Central memory CD8-positive, alpha-beta T cell (primary cell): ENCODE measurements at regions not wholly inside any gene's neighbourhood (a gene's known extent, or its start where the extent isn't known, plus 50 kb on each side); places are given as distances from the start of the nearest gene placed in this dataset.

Experiments used
- ATAC-seq: fragments of 150-1000 bp; cut with Tn5 transposase; replicated peaks from 2 replicates; pipeline ENCODE4 v1.10.0; 2022; ENCODE audit warnings: mild to moderate bottlenecking, moderate FRiP score, moderate number of reproducible peaks; ENCODE audit not compliant: poor library complexity, severe bottlenecking; ENCODE audit errors: extremely low read depth
- DNase-seq, 2 donors: peaks; one replicate each; pipeline ENCODE4 v3.0.0; 2021; ENCODE audit warnings: low spot score in 2 of 2
- H3K27ac Mint-ChIP-seq: one replicate; pipeline ENCODE4 v1.8.0; 2022; ENCODE audit warnings: low read depth, mild to moderate bottlenecking, moderate library complexity, mixed read lengths
- H3K27me3 Mint-ChIP-seq: one replicate; pipeline ENCODE4 v1.8.0; 2022; ENCODE audit warnings: mixed read lengths
- H3K36me3 Mint-ChIP-seq: one replicate; pipeline ENCODE4 v1.8.0; 2022; ENCODE audit warnings: mild to moderate bottlenecking, moderate library complexity, mixed read lengths; ENCODE audit not compliant: insufficient read depth
- H3K4me1 Mint-ChIP-seq: one replicate; pipeline ENCODE4 v1.8.0; 2022; ENCODE audit warnings: mixed read lengths
- H3K4me3 Mint-ChIP-seq: one replicate; pipeline ENCODE4 v1.8.0; 2022; ENCODE audit warnings: mild to moderate bottlenecking, moderate library complexity, mixed read lengths
- H3K9me3 Mint-ChIP-seq: one replicate; pipeline ENCODE4 v1.8.0; 2022; ENCODE audit warnings: mixed read lengths

DNA sequence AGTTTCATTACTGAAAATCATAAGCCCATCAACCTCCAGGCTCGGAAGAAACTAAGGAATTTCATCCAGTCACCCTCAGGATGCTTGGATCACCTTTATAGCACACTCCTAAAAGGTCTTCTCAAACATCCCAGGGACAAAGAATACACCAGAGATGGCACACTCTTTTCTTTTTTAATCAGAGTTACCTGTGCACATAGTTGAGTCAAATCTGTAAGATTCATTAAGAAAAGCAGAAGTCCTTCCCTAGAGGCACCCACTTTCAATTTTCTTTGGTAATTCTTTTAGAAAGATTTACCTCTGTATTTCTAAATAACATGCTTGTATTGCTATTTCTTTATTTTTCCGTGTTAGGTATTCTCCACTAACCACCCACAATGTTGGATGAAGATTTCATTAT is 50.6 kb upstream of the IL6 start:
- Mint-ChIP-seq H3K27me3 (peaks cover 13% of the 10 kb centered on the region), H3K9me3 (no peaks in the 10 kb centered on the region), H3K36me3 (peaks cover 4% of the 10 kb centered on the region), H3K4me1 (peaks cover 32% of the 10 kb centered on the region), H3K4me3 (no peak overlapping the region), H3K27ac (no peak overlapping the region)
- no peak for ATAC-seq
- DNase-seq: no peak

DNA sequence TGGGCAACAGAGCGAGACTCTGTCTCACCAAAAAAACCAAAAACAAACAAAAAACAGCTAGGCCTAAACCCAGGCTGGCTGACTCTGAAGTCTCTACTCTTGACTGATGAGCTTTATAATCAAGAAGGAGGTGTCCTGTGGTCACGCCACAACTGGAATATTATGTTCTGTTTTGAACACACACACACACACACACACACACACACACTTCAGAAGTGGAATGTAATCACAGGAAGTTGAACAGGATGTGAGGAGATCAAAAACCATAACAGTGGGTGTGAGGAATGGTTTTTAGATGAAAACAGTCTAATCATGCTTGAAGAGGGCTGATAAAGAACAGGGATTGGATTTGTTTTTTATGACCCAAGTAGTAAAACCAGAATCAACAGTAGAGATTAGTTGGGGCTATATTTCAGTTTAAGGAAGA is 51.1 kb upstream of the IL6 start:
- H3K4me1 Mint-ChIP-seq: peaks cover 32% of the 10 kb centered on the region
- ATAC-seq (peak; percentile 65), DNase-seq (no peak)
- H3K27me3 Mint-ChIP-seq: peaks cover 8% of the 10 kb centered on the region
- H3K4me3 Mint-ChIP-seq: no peak overlapping the region
- H3K9me3 Mint-ChIP-seq: no peaks in the 10 kb centered on the region
- no peak overlapping the region for H3K27ac Mint-ChIP-seq
- H3K36me3 Mint-ChIP-seq: peaks cover 4% of the 10 kb centered on the region

- Mint-ChIP-seq H3K9me3 (no peaks in the 10 kb centered on the region), H3K27me3 (peaks cover 3% of the 10 kb centered on the region), H3K4me1 (peaks cover 32% of the 10 kb centered on the region), H3K4me3 (no peak overlapping the region), H3K27ac (no peak overlapping the region), H3K36me3 (peaks cover 2% of the 10 kb centered on the region)
- no peak for DNase-seq
- no peak for ATAC-seq
Measured at GRCh38 chr7:22675421-22675820, 51.6 kb upstream of the IL6 start.

DNA sequence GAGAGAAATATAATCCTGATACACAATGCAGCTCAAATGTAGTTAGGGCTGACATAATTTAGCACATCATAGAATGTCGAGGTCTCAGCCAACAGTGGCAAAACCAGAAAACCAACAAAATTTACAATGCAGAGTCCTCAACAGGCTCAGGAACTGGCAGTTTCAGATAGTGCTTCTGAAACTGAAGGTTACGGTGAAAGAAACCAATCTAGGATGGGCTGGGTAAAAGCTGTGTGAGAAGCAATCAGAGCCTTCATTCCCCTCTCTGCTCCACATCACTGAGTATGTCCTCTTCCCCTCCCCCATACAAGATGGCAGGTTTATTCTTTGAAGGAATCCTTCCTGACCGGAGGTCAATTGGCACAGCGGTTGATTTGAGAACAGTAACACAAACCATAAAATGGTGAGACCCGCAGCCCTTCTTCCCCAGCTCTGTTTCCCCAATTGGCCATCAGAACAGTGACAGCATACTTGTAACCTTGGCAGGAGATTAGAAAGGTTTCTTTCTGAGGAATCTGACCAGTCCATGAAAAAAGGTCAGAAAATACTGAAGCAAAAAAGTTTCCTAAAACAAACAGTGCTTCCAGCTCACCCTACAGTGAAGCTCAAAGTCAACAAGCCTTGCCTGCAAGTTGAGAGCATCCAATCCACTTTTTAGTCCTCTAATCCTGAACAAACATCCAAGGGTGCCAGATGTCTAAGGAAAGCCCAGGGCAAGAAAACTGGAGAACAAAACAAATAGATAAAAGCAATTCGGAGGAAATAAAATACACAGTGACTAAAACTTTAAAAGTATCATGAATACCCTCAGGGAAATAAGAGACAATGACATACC is 53.9 kb upstream of the IL6 start:
- no peaks in the 10 kb centered on the region for H3K9me3 Mint-ChIP-seq
- H3K27me3 Mint-ChIP-seq: peaks cover 11% of the 10 kb centered on the region
- peaks cover 2% of the 10 kb centered on the region for H3K36me3 Mint-ChIP-seq
- peaks cover 31% of the 10 kb centered on the region for H3K4me1 Mint-ChIP-seq
- no peak for ATAC-seq
- H3K4me3 Mint-ChIP-seq: no peak overlapping the region
- no peak for DNase-seq
- H3K27ac Mint-ChIP-seq: no peak overlapping the region

DNA sequence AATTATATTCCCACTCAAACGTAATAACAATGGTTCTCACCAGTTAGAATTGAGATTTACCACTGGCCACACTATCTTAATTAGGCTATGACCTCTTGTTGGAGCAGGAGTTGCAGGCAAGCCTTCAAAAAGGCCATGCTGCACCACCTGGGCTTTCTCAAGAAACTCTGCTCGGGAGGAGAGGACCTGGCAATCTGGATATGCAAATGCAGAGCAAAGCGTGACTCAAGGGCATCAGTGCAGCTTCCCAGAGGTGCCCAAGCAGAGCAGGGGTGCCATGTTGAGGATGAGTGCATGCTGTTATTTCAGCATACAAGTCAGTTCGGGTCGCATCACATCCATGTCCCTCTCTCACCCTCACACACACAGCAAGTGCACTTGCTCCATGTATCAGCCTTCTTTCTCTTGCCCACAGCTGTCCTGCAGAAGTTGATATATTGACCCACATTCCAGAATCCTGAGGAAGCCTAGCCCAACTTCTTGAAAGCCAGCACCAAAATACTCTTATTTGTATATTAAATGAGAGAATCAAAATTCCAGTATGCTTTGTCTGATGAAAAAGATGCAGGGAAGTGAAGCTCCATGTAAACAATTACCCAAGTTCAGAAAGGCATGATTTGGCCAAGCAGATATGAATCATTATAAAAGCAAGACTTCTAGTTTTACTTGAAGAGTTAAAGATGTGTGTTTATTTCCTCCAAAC is 55.7 kb upstream of the IL6 start:
- ATAC-seq (no peak), DNase-seq (no peak)
- peaks cover 2% of the 10 kb centered on the region for H3K36me3 Mint-ChIP-seq
- peaks cover 21% of the 10 kb centered on the region for H3K27me3 Mint-ChIP-seq
- no peaks in the 10 kb centered on the region for H3K9me3 Mint-ChIP-seq
- H3K4me3 Mint-ChIP-seq: no peak overlapping the region
- peaks cover 14% of the 10 kb centered on the region for H3K4me1 Mint-ChIP-seq
- H3K27ac Mint-ChIP-seq: no peak overlapping the region

GRCh38 chr7:22670422-22670815 is 56.6 kb upstream of the IL6 start:
- ATAC-seq: no peak
- no peak overlapping the region for H3K4me3 Mint-ChIP-seq
- peaks cover 27% of the 10 kb centered on the region for H3K27me3 Mint-ChIP-seq
- no peaks in the 10 kb centered on the region for H3K9me3 Mint-ChIP-seq
- no peaks in the 10 kb centered on the region for H3K36me3 Mint-ChIP-seq
- DNase-seq: no peak
- peaks cover 5% of the 10 kb centered on the region for H3K4me1 Mint-ChIP-seq
- no peak overlapping the region for H3K27ac Mint-ChIP-seq

GRCh38 chr7:22669692-22670421 is 57.1 kb upstream of the IL6 start:
- Mint-ChIP-seq H3K4me3 (no peak overlapping the region), H3K27ac (no peak overlapping the region), H3K36me3 (no peaks in the 10 kb centered on the region), H3K27me3 (peaks cover 27% of the 10 kb centered on the region), H3K9me3 (no peaks in the 10 kb centered on the region), H3K4me1 (peaks cover 5% of the 10 kb centered on the region)
- no peak for DNase-seq
- no peak for ATAC-seq

DNA sequence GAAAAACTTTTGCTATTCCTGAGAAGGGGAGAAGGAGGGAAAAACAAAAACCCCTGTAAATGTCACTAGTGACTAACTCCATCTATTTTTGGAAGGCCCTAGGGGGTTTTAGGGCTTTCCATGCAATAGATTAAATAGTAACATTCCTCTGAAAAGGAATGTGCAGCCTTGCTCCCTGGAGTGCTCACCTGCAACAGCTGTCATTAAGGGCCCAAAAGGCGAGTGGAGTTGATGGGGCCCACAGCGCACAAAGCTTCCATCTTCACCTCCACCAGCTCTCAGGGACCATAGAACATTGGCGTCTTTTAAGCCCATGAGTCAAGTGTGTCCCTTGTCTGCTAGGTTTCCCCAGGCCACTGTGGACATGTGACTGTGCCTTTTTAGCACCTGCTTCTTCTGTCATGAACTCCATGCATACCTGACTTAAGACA is 58.0 kb upstream of the IL6 start:
- no peak overlapping the region for H3K4me3 Mint-ChIP-seq
- H3K4me1 Mint-ChIP-seq: peaks cover 5% of the 10 kb centered on the region
- ATAC-seq (no peak), DNase-seq (no peak)
- H3K27ac Mint-ChIP-seq: no peak overlapping the region
- no peaks in the 10 kb centered on the region for H3K36me3 Mint-ChIP-seq
- H3K9me3 Mint-ChIP-seq: no peaks in the 10 kb centered on the region
- H3K27me3 Mint-ChIP-seq: peaks cover 27% of the 10 kb centered on the region

DNA sequence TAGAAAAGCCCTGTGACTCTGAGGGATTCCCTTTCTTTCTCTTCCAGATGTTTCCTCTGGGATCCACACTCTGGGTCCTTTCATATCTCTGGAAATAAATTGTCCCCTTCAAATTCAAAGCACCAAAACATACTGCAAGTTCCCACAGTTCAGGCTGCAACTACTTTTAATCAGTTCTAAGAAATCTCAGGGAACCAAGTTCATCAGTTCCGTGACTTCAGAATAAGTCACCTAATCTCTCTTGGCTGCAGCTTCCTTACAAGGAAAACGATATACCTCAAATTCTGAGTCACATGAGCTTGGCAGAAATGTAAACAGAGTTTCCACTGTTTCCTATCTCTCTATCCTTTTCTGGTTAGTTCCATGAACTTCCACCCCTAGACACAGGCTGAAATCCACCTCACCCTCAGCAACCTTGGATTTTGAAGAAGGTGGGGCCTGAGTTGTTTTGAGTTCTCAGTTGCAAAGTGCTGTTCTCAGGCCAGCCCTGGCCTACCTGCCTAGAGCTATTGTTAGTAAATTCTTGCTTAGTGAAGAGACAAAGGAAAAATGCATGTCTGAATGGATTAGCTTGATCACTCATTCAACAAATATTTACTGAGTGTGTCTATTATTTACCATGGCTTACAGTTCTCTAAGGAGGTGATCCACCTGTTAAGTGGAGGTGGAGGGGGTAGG is 59.3 kb upstream of the IL6 start:
- no peaks in the 10 kb centered on the region for H3K9me3 Mint-ChIP-seq
- DNase-seq: no peak
- no peak overlapping the region for H3K4me3 Mint-ChIP-seq
- no peak overlapping the region for H3K27ac Mint-ChIP-seq
- H3K27me3 Mint-ChIP-seq: peaks cover 27% of the 10 kb centered on the region
- no peaks in the 10 kb centered on the region for H3K36me3 Mint-ChIP-seq
- no peak for ATAC-seq
- H3K4me1 Mint-ChIP-seq: peaks cover 4% of the 10 kb centered on the region

DNA sequence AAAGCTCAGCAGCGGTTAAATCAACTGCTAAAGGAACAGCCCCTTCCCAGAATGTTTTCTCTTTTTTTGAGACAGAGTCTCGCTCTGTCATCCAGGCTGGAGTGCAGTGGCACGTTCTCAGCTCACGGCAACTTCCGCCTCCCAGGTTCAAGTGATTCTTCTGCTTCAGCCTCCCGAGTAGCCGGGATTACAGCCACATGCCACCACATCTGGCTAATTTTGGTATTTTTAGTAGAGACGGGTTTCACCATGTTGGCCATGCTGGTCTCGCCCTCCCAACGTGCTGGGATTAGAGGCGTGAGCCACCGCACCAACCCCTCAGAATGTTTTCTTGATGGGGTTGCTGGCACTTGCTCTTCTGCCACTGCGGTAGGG is 59.8 kb upstream of the IL6 start:
- ATAC-seq: no peak
- H3K9me3 Mint-ChIP-seq: no peaks in the 10 kb centered on the region
- H3K36me3 Mint-ChIP-seq: no peaks in the 10 kb centered on the region
- H3K4me3 Mint-ChIP-seq: no peak overlapping the region
- no peak for DNase-seq
- H3K27ac Mint-ChIP-seq: no peak overlapping the region
- no peaks in the 10 kb centered on the region for H3K4me1 Mint-ChIP-seq
- H3K27me3 Mint-ChIP-seq: peaks cover 27% of the 10 kb centered on the region

- no peaks in the 10 kb centered on the region for H3K36me3 Mint-ChIP-seq
- no peak overlapping the region for H3K27ac Mint-ChIP-seq
- no peaks in the 10 kb centered on the region for H3K4me1 Mint-ChIP-seq
- H3K27me3 Mint-ChIP-seq: peaks cover 27% of the 10 kb centered on the region
- no peaks in the 10 kb centered on the region for H3K9me3 Mint-ChIP-seq
- DNase-seq (no peak), ATAC-seq (no peak)
- H3K4me3 Mint-ChIP-seq: no peak overlapping the region
Measured at GRCh38 chr7:22666732-22667131, 60.3 kb upstream of the IL6 start.

- H3K27me3 Mint-ChIP-seq: peaks cover 27% of the 10 kb centered on the region
- ATAC-seq (no peak), DNase-seq (no peak)
- H3K4me3 Mint-ChIP-seq: no peak overlapping the region
- no peaks in the 10 kb centered on the region for H3K9me3 Mint-ChIP-seq
- no peaks in the 10 kb centered on the region for H3K4me1 Mint-ChIP-seq
- H3K36me3 Mint-ChIP-seq: no peaks in the 10 kb centered on the region
- no peak overlapping the region for H3K27ac Mint-ChIP-seq
Measured at GRCh38 chr7:22665923-22666322, 61.1 kb upstream of the IL6 start.
